Kidney epithelial cell (primary cell): ENCODE measurements at regions not wholly inside any gene's neighbourhood (a gene's known extent, or its start where the extent isn't known, plus 50 kb on each side); places are given as distances from the start of the nearest gene placed in this dataset.

ENCODE experiments used
- DNase-seq: peaks from one replicate; pipeline ENCODE4 v3.0.0-alpha.2; 2010; ENCODE audit warnings: low read depth
- H3K27me3 ChIP-seq: 2 replicates; pipeline ENCODE4 v1.6.0; 2011; ENCODE audit warnings: low read length; ENCODE audit not compliant: control insufficient read depth, insufficient read depth
- H3K36me3 ChIP-seq: 2 replicates; pipeline ENCODE4 v1.5.1; 2011; ENCODE audit warnings: low read length; ENCODE audit not compliant: control insufficient read depth, insufficient read depth
- H3K4me3 ChIP-seq: 2 replicates; pipeline ENCODE4 v1.5.1; 2011; ENCODE audit warnings: low read depth, mild to moderate bottlenecking, control low read depth, low read length
- CTCF ChIP-seq: IDR thresholded peaks from 2 replicates; pipeline ENCODE4 v1.5.1; 2011; ENCODE audit warnings: mild to moderate bottlenecking, moderate library complexity, low read length, control low read depth, inconsistent platforms; ENCODE audit not compliant: insufficient read depth, poor library complexity, severe bottlenecking

DNA sequence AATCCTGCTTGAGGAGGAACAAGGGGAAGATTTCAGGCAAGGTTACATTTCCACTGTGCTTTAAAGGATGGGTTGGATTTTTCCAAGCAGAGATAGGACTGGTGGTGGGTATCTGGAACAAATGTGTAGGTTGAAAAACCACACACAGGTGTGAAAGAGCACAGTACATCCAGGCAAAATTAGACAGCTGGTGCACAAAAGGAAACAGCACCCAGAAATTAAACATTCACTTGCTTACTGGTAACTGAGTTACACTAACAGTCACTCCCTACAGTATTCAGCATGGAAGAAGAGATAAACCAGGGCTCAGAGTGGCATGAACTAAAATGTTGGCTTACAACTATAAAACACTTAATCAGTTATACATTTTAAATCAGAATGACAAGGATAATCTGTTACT is 81.5 kb upstream of the RASEF start:
- H3K4me3 ChIP-seq: no peak overlapping the region
- no peaks in the 10 kb centered on the region for H3K27me3 ChIP-seq
- DNase-seq: no peak
- H3K36me3 ChIP-seq: no peaks in the 10 kb centered on the region
- TF ChIP-seq CTCF: no peak

DNA sequence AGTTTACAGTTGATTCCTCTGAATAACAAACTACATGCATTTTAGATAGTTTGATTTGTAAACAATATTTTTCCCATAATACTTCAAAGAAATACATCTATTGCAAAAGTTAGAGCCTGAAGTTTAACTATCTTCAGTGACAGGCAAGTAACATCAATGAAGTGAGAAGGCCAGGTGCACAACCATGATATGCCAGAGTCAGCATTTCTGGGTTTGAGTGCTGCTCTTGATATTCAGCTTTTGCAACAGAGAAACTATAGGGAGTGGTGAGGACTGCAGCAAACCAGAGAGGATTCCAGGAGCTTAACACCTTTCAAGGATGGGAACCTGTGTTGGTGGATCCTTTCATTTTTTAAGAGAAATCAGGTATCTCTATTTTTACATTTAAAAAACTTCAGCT is 79.4 kb upstream of the RASEF start:
- no peaks in the 10 kb centered on the region for H3K27me3 ChIP-seq
- H3K36me3 ChIP-seq: no peaks in the 10 kb centered on the region
- DNase-seq: no peak
- H3K4me3 ChIP-seq: no peak overlapping the region
- no peak for TF ChIP-seq CTCF

GRCh38 chr9:83141887-83142286 is 78.9 kb upstream of the RASEF start:
- Histone ChIP-seq H3K36me3 (no peaks in the 10 kb centered on the region), H3K4me3 (no peak overlapping the region), H3K27me3 (no peaks in the 10 kb centered on the region)
- no peak for TF ChIP-seq CTCF
- DNase-seq: no peak

DNA sequence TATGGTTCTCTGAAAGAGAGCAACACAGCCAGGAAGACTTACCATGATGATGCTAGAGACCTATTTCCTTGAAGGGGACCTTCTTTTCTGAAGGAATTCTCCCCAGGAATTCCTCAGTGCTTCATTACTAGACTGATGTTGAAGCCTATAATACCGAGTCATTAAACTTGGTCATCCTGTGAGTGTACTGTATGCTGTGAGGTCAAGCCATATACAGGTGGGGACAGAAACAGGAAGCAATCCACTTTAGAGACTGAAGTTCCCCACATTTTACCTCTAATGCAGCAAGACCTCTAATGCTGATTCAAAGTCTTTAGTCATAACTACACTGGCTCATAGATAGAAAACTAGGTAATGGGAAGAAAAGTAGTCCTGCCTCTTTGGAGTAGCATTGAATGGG is 77.1 kb upstream of the RASEF start:
- no peak for TF ChIP-seq CTCF
- H3K27me3 ChIP-seq: no peaks in the 10 kb centered on the region
- H3K4me3 ChIP-seq: no peak overlapping the region
- no peaks in the 10 kb centered on the region for H3K36me3 ChIP-seq
- no peak for DNase-seq

DNA sequence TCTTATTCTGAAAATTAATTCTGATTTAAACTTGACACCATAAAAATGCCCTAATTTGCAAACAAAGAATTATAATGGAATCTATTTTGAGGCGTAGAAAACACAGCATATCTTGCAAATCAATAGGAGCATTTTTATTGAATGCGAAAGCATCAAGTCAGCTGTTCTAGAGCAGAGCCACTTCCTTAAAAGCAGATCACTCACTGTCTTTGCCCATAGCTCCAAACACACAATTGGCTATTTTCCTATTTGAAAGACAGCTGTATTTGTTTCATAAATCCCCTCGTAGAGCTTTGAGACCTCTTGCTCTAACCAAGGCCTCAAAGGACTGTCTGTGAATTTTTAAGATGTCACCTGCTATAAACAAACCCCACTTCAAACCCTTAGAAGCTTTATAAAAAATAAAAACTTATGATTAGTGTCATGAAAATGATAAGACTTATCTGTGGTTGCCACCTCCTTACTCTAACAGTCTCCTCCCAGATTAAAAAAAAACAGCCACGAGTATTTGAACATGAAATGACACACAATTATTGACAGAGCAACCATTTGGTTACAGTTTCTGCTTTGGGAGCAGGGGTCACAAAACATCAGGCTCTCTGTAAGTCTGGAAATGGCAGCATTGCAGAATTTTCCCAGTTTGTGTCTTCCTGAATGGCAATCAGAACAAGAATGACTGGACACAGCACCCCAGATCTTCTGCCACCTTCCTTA is 75.6 kb upstream of the RASEF start:
- no peak for DNase-seq
- Histone ChIP-seq H3K36me3 (no peaks in the 10 kb centered on the region), H3K27me3 (no peaks in the 10 kb centered on the region), H3K4me3 (no peak overlapping the region)
- no peak for TF ChIP-seq CTCF

GRCh38 chr9:83133316-83133715 is 70.4 kb upstream of the RASEF start:
- no peak for TF ChIP-seq CTCF
- Histone ChIP-seq H3K36me3 (no peaks in the 10 kb centered on the region), H3K4me3 (no peak overlapping the region), H3K27me3 (no peaks in the 10 kb centered on the region)
- no peak for DNase-seq
